ENCODE measurements at regions not wholly inside any gene's neighbourhood (a gene's known extent, or its start where the extent isn't known, plus 50 kb on each side); places are given as distances from the start of the nearest gene placed in this dataset.

- TF ChIP-seq, protein P1, sequence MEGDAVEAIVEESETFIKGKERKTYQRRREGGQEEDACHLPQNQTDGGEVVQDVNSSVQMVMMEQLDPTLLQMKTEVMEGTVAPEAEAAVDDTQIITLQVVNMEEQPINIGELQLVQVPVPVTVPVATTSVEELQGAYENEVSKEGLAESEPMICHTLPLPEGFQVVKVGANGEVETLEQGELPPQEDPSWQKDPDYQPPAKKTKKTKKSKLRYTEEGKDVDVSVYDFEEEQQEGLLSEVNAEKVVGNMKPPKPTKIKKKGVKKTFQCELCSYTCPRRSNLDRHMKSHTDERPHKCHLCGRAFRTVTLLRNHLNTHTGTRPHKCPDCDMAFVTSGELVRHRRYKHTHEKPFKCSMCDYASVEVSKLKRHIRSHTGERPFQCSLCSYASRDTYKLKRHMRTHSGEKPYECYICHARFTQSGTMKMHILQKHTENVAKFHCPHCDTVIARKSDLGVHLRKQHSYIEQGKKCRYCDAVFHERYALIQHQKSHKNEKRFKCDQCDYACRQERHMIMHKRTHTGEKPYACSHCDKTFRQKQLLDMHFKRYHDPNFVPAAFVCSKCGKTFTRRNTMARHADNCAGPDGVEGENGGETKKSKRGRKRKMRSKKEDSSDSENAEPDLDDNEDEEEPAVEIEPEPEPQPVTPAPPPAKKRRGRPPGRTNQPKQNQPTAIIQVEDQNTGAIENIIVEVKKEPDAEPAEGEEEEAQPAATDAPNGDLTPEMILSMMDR (IDR thresholded peaks at IDR 0.05; ENCODE audit: insufficient read depth, low read length, poor library complexity, severe bottlenecking), result no peak
- H3K27me3 ChIP-seq (ENCODE audit: control insufficient read depth, insufficient read depth, low read length), result no peaks in the 10 kb centered on the region
- no peaks in the 10 kb centered on the region for H3K36me3 ChIP-seq (ENCODE audit: control insufficient read depth, insufficient read depth, low read length)
- DNase-seq (ENCODE audit: low read depth), result no peak
- no peak overlapping the region for H3K4me3 ChIP-seq (ENCODE audit: low read depth, low read length)
Measured at GRCh38 chr3:24765399-24765798, 270.7 kb upstream of the THRB start.

DNA sequence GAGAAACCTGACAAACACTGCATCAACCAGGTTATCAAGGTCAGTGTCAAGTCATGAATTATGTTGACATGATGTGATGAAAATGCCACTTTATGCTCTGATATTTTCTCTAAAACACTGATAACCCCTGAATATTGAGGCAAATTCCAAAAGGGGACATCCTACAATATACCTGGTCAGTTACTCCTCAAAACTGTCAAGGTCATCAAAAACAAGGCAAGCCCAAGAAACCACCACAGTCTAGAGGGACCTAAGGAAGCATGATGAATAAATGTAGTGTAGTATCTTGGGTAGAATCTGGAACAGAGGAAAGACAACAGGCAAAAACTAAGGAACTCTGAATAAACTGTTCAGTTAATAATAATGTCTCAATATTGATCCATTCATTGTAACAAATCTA, 275.3 kb upstream of the THRB start:
- Histone ChIP-seq H3K27me3 (ENCODE audit: control insufficient read depth, insufficient read depth, low read length) (no peaks in the 10 kb centered on the region), H3K36me3 (ENCODE audit: control insufficient read depth, insufficient read depth, low read length) (no peaks in the 10 kb centered on the region), H3K4me3 (ENCODE audit: low read depth, low read length) (no peak overlapping the region)
- no peak for DNase-seq (ENCODE audit: low read depth)
- TF ChIP-seq, protein P1 (IDR thresholded peaks at IDR 0.05; ENCODE audit: insufficient read depth, low read length, poor library complexity, severe bottlenecking), result no peak

GRCh38 chr3:24773798-24774197, 279.1 kb upstream of the THRB start:
- DNase-seq (ENCODE audit: low read depth), result peak; percentile 28
- Histone ChIP-seq H3K36me3 (ENCODE audit: control insufficient read depth, insufficient read depth, low read length) (no peaks in the 10 kb centered on the region), H3K4me3 (ENCODE audit: low read depth, low read length) (no peak overlapping the region), H3K27me3 (ENCODE audit: control insufficient read depth, insufficient read depth, low read length) (no peaks in the 10 kb centered on the region)
- TF ChIP-seq, protein P1 (IDR thresholded peaks at IDR 0.05; ENCODE audit: insufficient read depth, low read length, poor library complexity, severe bottlenecking), result peak; percentile 89

DNA sequence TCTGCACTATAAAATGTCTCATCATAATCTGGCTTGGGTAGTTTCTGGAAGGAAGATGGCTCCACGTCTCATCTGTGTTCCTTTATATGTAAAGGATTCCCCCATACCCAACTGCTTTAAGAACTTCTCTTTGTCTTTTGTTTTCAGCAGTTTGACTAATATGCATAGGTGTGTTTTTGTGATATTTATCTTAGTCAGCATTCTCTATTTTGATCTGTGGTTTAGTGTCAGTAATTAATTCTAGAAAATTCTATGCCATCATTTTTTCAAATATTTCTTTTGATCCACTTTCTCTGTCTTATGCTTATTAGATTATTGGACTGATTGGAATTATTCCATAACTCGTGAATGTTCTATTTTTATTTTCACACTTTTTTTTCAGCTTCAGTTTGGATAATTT, 286.3 kb upstream of the THRB start:
- Histone ChIP-seq H3K36me3 (ENCODE audit: control insufficient read depth, insufficient read depth, low read length) (no peaks in the 10 kb centered on the region), H3K27me3 (ENCODE audit: control insufficient read depth, insufficient read depth, low read length) (no peaks in the 10 kb centered on the region), H3K4me3 (ENCODE audit: low read depth, low read length) (no peak overlapping the region)
- DNase-seq (ENCODE audit: low read depth), result no peak
- TF ChIP-seq, protein P1 (IDR thresholded peaks at IDR 0.05; ENCODE audit: insufficient read depth, low read length, poor library complexity, severe bottlenecking), result no peak

DNA sequence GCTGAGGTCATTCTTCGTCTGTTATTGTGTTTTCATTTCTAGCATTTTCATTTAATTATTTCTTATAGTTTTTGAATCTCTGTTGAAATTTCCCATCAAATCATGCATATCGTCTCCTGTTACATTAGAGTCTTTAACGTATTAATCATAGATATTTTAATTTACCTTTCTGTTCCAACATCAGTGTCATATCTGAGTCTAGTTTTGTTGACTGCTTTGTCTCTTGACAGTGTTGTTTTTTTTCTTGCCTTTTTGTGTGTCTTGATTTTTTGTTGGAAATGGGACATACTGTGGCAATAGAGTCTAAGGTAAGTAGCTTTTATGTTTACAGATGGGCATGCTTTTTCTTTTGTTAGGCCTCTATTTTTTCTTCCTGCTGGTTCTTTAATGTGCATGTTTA, 286.8 kb upstream of the THRB start:
- TF ChIP-seq, protein P1 (IDR thresholded peaks at IDR 0.05; ENCODE audit: insufficient read depth, low read length, poor library complexity, severe bottlenecking), result no peak
- Histone ChIP-seq H3K27me3 (ENCODE audit: control insufficient read depth, insufficient read depth, low read length) (no peaks in the 10 kb centered on the region), H3K36me3 (ENCODE audit: control insufficient read depth, insufficient read depth, low read length) (no peaks in the 10 kb centered on the region), H3K4me3 (ENCODE audit: low read depth, low read length) (no peak overlapping the region)
- DNase-seq (ENCODE audit: low read depth), result no peak

- DNase-seq (ENCODE audit: low read depth), result no peak
- no peaks in the 10 kb centered on the region for H3K27me3 ChIP-seq (ENCODE audit: control insufficient read depth, insufficient read depth, low read length)
- no peak overlapping the region for H3K4me3 ChIP-seq (ENCODE audit: low read depth, low read length)
- no peaks in the 10 kb centered on the region for H3K36me3 ChIP-seq (ENCODE audit: control insufficient read depth, insufficient read depth, low read length)
- TF ChIP-seq, protein P1 (IDR thresholded peaks at IDR 0.05; ENCODE audit: insufficient read depth, low read length, poor library complexity, severe bottlenecking), result no peak
Measured at GRCh38 chr3:24793896-24794295, 299.2 kb upstream of the THRB start.
